ENCODE measurements at regions not wholly inside any gene's neighbourhood (a gene's known extent, or its start where the extent isn't known, plus 50 kb on each side); places are given as distances from the start of the nearest gene placed in this dataset.

- ATAC-seq, result no peak
Observed at GRCh38 chr3:73270839-73271483, 209.5 kb downstream of the EBLN2 start.

GRCh38 chr3:73273341-73273740, 211.9 kb downstream of the EBLN2 start:
- intact Hi-C loops (cut with DNase I), result no loop called here
- ATAC-seq (no peak), DNase-seq (no peak)
- Histone ChIP-seq H3K27ac (no peak overlapping the region), H3K36me3 (ENCODE audit: insufficient read depth in 1 of 2, low read depth in 1 of 2) (no peaks in the 10 kb centered on the region), H3K9me3 (no peaks in the 10 kb centered on the region), H3K4me1 (no peaks in the 10 kb centered on the region), H3K4me3 (no peak overlapping the region), H3K27me3 (ENCODE audit: insufficient read depth in 3 of 3, low read length in 2 of 3) (no peaks in the 10 kb centered on the region)
- no peak for TF ChIP-seq CTCF (IDR thresholded peaks at IDR 0.05)
- WGBS, 3 donors, result 80 to 91% (median 88%) methylated on average over 4 of the region's 4 CpGs

More at GRCh38 chr3:73270839-73271483, 209.5 kb downstream of the EBLN2 start:
- peak in 1 of 2 donors; percentile 52 for DNase-seq
- intact Hi-C loops (cut with DNase I), result no loop called here
- no peak overlapping the region for H3K4me3 ChIP-seq
- H3K27ac ChIP-seq, result no peak overlapping the region
- H3K4me1 ChIP-seq, result no peaks in the 10 kb centered on the region
- no peaks in the 10 kb centered on the region for H3K27me3 ChIP-seq (ENCODE audit: insufficient read depth in 3 of 3, low read length in 2 of 3)
- no peak for TF ChIP-seq CTCF (IDR thresholded peaks at IDR 0.05)
- 18 to 53% (median 22%) methylated on average over 2 of the region's 2 CpGs for WGBS, 3 donors
- no peaks in the 10 kb centered on the region for H3K36me3 ChIP-seq (ENCODE audit: insufficient read depth in 1 of 2, low read depth in 1 of 2)
- no peaks in the 10 kb centered on the region for H3K9me3 ChIP-seq

- Histone ChIP-seq H3K9me3 (no peaks in the 10 kb centered on the region), H3K4me1 (no peaks in the 10 kb centered on the region), H3K36me3 (ENCODE audit: insufficient read depth in 1 of 2, low read depth in 1 of 2) (no peaks in the 10 kb centered on the region), H3K27me3 (ENCODE audit: insufficient read depth in 3 of 3, low read length in 2 of 3) (no peaks in the 10 kb centered on the region), H3K4me3 (no peak overlapping the region), H3K27ac (no peak overlapping the region)
- DNase-seq (no peak), ATAC-seq (no peak)
- intact Hi-C loops (cut with DNase I), result no loop called here
- WGBS, 3 donors, result 25 to 30% (median 29%) methylated on average over 6 of the region's 6 CpGs
- no peak for TF ChIP-seq CTCF (IDR thresholded peaks at IDR 0.05)
Observed at GRCh38 chr3:73280746-73281145, 219.3 kb downstream of the EBLN2 start.

GRCh38 chr3:73284472-73284871, 223.0 kb downstream of the EBLN2 start:
- Histone ChIP-seq H3K9me3 (no peaks in the 10 kb centered on the region), H3K4me3 (no peak overlapping the region), H3K27ac (no peak overlapping the region), H3K4me1 (no peaks in the 10 kb centered on the region), H3K36me3 (ENCODE audit: insufficient read depth in 1 of 2, low read depth in 1 of 2) (no peaks in the 10 kb centered on the region), H3K27me3 (ENCODE audit: insufficient read depth in 3 of 3, low read length in 2 of 3) (no peaks in the 10 kb centered on the region)
- intact Hi-C loops (cut with DNase I), result no loop called here
- DNase-seq, result no peak
- TF ChIP-seq CTCF (IDR thresholded peaks at IDR 0.05), result no peak
- WGBS, 3 donors, result 58 to 67% (median 59%) methylated on average over 9 of the region's 9 CpGs
- ATAC-seq, result no peak

GRCh38 chr3:73291541-73291940, 230.1 kb downstream of the EBLN2 start:
- WGBS, 3 donors, result 51 to 55% (median 53%) methylated on average over 7 of the region's 7 CpGs
- H3K4me3 ChIP-seq, result no peak overlapping the region
- H3K27me3 ChIP-seq (ENCODE audit: insufficient read depth in 3 of 3, low read length in 2 of 3), result no peaks in the 10 kb centered on the region
- ATAC-seq (no peak), DNase-seq (no peak)
- no peak for TF ChIP-seq CTCF (IDR thresholded peaks at IDR 0.05)
- no peaks in the 10 kb centered on the region for H3K9me3 ChIP-seq
- intact Hi-C loops (cut with DNase I), result no loop called here
- H3K4me1 ChIP-seq, result no peaks in the 10 kb centered on the region
- H3K36me3 ChIP-seq (ENCODE audit: insufficient read depth in 1 of 2, low read depth in 1 of 2), result no peaks in the 10 kb centered on the region
- H3K27ac ChIP-seq, result no peak overlapping the region

All from psoas muscle (tissue), 7 donors.